Cardiac septum (tissue), 1 donor: ENCODE measurements at regions not wholly inside any gene's neighbourhood (a gene's known extent, or its start where the extent isn't known, plus 50 kb on each side); places are given as distances from the start of the nearest gene placed in this dataset.

ENCODE experiments used
- DNase-seq: peaks from one replicate; pipeline ENCODE4 v3.0.0-alpha.2; 2020; ENCODE audit warnings: low spot score
- intact Hi-C: fragments of 100-400 bp; cut with DNase I; formaldehyde crosslinking; loops from one replicate; pipeline ENCODE4 v1.14.0; 2022
- donor health status: DM: no; HTN: no; CAD: no.

DNA sequence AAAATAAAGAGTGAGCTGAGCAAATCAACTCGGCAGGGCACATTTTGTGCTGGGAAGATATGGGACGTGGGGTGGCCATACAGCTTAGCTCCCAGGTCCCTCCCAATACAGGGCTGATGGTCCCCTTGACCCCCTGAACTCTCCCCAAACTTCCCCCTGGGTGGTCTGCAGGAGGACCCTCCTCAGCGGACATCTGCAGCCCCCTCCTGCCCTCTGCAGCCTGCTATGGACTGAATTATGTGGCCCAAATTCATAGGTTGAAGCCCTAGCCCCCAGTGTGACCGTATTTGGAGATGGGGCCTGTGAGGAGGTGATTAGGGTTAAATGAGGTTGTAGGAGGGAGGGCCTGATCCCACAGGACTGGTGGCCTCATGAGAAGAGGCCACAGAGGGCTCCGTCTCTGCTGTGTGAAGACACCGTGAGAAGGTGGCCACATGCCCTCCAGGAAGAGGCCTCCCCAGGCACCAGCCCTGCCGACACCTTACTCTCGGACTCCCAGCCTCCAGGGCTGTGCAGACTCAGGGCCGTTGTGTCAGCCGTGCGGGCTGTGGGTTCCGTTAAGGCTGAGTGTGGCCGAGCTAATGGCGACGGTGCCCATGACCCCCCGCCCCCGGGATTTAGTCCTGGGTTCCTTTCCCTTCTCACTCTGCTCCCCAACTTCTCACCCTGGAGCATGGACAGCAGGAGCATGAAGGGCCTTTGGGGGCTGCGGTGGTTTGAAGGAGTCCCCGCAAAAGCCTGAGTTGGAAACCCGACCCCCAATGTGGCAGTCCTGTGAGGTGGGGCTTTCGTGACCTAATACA is 1042.8 kb downstream of the BRD1 start:
- intact Hi-C loops: no loop called here
- DNase-seq: peak; percentile 61

DNA sequence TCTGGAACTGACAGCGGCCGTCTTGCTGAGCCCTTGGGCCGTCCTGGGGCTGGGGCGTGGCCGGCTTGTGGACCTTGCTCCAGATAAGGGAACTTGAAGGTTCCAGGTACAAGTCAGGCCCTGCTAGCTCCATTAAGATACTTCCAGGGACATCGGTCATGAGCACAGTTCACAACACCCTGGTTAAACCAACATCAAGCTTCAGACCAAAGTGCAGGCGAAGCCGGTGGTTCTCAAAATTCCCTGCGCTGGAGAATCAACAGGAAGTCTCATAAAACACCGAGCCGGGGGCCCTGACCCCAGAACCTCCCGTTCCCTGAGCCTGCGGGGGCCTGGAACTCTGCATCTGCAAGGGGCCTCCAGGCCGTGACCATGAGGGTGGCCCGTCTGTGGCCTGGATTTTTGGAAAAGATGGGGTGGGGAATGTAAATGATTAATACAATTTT is 1043.8 kb downstream of the BRD1 start:
- intact Hi-C loops: no loop called here

DNA sequence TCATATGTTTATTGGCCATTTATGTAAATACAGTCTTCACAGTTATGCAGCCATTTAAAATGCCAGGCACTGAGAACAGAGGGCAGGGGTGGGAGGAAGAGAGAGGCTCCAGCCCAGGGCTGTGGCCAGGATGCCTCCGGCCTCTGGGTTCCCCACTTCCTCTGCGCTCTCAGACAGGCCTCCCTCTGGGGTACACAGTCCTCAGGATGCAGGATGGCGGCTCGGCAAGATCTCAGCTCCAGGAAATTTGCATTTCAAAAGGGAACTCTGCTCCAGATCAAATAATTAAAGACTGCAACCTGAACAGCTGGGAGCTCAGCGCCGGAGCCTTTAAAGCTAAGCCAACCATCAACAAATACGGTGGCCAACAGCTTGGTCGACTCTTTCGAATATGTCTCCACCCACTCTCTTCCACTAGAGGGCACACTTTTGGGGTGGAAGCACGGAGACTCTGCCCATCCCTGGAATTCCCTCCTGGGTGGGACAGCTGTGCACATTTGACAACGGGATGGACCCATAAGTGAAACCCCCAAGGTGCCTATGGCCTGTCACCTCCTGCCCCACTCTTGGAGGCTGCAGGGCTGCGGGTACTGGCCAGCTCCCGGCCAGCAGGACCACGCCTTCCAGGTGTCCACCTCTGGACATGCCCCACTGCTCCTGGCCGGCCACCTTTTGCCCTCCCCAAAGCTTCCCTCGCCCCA is 1044.7 kb downstream of the BRD1 start:
- peak; percentile 39 for DNase-seq
- intact Hi-C loops: no loop called here

More for the DNA sequence above, 1043.8 kb downstream of the BRD1 start:
- peak; percentile 49 for DNase-seq

DNA sequence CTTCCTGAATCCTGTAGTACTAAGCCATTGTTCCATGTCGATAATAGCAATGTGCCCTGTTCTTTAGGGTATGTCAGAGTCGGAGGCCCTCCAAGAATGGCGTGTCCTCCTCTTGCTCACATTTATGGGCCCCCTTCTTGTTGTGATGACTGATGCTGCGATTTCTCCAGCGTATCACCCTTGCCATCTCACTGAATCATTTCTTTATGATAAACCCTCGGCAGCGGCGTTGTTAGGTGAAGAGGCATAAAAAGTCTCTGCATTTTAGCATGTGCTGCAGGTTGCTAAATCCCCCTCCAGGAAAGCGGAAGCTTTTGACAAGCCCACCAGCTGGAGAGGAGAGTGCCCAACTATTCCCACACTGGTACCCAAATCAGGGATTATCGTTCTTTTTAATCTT is 1045.3 kb downstream of the BRD1 start:
- intact Hi-C loops: no loop called here
- no peak for DNase-seq

DNA sequence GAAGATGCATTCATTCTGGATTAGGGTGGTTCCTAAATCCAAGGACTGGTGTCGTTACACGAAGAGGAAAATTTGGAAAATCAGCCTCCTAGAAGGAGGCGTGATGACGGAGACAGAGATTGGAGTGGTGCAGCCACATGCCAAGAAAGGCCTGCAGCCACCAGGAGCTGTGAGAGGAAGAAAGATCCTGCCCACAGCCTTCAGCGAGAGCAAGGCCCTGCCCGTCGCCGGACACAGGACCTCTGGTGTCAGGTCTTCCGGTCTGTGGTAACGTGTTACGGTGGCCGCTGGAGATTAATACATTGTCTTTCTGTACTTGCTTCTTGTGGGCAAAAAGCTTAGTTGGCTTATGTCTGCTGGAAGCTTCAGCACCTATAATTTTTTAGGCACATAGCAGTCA is 1045.8 kb downstream of the BRD1 start:
- intact Hi-C loops: no loop called here
- peak; percentile 50 for DNase-seq

DNA sequence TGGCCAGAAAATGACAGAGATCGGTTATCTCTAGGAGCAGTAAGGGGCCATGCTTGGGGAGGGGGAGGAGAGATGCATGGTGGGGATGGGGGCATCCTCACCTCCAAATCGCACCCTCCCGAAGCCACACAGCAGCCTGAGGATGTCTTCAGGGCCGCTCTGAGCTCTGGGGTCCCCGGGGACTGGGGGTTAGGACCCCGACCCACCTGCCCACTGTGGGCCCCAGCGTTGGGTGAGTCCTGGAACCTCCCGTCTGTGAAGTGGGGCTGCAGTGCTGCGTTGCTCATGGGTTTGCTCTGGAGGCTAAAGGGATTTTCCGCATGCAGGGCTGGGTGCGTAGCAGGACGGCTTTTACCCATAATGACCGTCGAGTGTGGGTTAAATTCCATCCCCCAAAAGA is 1046.3 kb downstream of the BRD1 start:
- peak; percentile 31 for DNase-seq
- intact Hi-C loops: no loop called here

DNA sequence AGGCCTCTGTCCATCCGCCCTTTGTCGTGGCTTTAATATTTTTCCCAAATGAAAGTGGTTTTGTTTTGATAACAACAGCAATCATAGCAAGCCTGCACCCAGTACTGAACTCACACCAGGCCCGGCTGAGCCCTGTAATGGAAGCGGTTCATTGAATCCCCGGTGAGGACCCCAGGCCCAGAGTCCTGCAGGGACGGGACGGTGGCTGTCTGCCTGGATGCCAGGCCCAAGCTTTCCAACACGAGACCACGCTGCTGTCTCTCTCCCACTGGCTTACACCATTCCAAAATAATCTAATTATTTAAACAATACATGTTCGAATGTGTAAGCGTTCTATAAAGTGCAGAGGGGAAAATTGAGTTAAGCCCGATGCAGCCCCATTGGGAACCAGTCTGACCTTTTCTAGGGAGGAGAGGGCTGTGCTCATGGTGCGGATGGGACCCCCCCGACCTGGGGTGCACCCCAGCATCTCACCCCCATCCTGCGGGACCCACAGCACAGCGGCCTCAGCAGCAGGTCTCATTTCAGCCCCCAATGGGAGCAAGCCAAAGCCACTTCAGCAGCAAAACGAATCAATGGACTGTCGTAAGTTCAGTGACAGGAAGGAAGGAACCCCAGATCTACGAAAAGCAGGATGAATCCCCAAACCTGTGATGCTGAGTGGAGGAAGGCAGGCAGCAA is 1046.9 kb downstream of the BRD1 start:
- intact Hi-C loops: no loop called here
- DNase-seq: peak; percentile 50

DNA sequence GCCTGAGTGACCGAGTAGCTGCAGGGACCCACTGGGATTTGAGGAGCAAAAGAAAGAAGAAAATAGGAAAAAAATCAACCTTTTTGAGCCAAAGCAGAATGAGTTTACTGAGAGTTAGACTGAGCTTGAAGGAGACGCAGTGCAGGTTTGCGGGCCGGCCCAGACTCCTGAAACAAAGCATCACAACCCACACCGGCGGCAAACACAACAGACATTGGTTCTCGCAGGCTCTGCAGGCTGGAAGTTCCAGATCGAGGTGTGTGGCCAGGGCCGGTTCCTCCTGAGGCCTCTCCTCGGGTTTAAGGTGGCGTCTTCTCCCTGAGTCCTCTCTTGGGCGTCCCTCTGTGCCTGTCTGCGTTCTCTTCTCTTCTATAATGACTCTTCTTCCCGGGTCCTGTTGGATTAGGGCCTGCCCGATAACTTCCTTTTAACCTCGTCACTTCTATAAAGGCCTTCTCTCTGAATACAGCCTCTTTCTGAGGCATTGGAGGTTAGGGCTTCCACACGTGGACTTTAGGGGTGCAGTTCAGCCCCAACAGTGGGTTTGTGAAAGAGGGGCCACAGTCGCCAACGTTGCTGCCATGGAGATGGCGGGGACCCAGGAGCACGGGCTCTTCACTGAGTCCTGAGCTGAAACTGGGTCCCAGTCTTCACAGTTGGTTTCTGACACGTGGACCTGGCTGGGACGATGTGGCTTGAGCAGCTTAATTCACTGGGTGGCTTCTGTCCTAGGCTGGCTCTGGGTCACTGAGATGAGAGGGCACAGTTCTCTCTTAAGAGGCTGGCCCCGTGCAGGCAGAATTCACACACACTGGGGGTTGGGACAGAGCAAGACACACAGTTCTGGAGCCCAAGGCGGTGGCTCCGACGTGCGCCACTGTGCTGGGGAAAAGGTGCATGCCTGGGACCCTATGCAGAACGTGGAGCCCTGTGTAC is 1047.7 kb downstream of the BRD1 start:
- intact Hi-C loops: no loop called here
- peak; percentile 58 for DNase-seq

DNA sequence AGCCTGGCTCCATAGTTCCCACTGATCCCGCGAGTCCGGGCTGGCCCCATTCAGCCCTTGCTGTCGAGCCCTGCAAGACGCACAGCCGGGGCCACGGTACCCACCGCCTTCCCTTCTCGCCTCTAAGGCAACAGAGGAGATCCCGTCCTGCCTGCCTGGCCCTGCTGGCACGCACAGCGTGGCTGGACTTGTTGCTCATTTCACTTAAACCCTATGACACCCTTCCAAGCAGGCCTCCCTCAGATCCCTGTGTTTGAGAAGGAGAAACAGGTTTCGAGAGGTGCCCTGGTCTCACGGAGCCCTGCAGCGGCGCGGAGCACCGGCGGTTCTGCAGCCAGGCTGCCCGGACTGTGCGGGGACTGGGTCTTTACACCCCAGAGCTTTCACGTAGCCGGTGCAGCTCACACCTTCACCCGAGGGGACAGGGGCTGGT is 1048.4 kb downstream of the BRD1 start:
- intact Hi-C loops: no loop called here
- peak; percentile 70 for DNase-seq

DNA sequence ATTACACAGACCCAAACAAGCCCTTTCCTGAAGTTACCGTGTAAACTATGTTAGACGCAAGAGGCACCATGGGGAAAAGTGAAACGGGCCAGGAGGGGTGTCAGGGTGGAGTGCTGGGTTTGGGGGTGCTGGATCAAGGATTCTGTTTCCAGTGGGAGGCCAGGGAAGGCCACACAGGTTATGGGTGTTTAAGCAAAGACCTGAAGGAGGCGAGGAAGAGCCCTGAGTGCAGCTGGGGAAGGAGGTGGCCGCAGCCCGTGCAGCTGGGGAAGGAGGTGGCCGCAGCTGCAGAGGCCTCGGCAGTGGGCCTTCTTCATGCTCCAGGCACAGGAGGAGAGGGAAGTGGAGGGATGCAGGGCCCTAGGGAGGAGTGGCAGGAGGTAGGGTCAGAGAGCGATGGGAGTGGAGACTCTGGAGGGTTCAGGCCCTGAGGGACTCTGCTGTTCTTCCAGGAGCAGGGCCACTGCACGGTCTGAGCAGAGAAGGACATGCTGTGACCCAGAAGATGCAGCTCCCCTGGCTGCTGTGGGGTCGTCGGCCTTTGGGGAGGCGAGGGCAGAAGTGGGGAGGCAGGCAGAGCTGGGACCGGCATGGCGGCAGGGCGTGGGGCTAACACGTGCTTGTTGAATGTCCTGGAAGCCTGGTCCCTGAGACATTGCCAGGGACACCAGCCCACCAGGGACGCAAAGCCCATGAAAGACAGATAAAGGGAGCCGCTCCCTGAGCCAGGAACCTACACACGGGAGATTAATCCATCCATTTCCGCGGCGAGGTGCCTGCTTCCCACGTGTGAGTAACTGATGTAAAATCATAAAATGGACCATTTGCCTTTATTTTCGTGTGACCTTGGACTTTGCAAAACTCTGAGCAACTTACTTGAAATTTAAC is 1049.1 kb downstream of the BRD1 start:
- intact Hi-C loops: no loop called here
- DNase-seq: peak; percentile 54

DNA sequence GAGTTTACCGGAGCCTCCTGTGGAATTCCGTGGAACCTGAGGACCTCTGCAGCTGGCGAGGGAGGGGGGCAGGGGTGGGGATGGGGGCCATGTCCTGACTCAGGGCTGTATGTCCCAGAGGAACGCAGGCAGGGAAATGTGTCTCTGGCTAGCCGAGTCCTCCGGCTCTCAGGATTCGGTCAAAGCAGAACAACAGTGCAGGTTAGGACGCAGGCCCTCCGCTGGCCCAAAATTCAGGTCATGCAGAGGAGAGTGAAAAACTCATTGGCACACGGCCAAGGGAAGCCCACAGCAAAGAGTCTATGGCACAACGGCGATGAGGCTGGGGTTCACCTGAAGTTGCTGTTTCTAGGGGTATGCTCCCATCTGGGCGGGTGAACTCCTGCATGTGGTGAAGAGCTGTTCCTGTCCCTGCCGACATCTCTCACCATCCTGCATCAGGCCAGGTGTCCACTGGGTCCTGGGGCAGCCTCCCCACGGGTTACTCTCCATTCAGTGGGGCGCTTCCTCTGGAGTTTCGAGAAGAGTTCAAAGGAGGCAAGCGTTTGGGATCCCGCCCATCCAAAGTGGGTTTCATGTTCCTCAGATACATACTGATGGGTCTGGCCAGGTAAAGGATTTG is 1055.3 kb downstream of the BRD1 start:
- DNase-seq: peak; percentile 59
- intact Hi-C loops: no loop called here

DNA sequence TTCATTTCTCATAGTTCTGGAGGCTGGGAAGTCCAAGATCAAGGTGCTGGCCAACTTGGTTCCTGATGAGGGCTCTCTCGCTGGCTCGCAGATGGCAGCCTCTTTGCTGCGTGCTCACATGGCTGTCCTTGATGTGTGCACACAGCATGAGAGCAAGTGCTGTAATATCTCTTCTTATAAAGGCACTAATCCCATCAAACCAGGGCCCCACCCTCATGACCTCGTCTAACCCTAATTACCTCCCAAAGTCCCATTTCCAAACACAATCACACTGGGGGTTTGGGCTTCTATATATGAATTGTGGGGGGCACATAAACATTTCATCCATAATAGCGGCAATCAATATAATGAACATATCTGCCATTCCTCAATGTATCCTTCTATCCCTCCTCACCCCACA is 1062.1 kb downstream of the BRD1 start:
- no peak for DNase-seq
- intact Hi-C loops: no loop called here

DNA sequence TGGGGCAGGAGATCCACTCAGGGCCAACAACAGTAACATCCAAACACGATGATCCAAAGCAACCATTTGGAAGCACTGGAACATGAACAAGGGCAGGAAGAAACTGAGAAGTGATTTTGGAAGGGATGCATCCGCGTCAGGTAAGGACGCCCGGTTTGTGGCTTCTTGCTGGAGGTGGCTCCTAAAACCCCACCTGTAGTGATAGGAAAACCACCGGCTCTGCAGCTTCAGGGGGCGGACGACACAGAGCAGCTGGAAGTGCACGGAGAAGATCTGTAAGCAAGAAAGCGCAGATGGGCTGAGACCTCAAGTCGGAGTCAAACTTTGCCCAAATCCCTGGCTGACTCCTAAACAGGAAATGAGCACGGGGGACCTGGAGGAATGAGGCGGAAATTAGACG is 1066.1 kb downstream of the BRD1 start:
- peak; percentile 39 for DNase-seq
- intact Hi-C loops: no loop called here

DNA sequence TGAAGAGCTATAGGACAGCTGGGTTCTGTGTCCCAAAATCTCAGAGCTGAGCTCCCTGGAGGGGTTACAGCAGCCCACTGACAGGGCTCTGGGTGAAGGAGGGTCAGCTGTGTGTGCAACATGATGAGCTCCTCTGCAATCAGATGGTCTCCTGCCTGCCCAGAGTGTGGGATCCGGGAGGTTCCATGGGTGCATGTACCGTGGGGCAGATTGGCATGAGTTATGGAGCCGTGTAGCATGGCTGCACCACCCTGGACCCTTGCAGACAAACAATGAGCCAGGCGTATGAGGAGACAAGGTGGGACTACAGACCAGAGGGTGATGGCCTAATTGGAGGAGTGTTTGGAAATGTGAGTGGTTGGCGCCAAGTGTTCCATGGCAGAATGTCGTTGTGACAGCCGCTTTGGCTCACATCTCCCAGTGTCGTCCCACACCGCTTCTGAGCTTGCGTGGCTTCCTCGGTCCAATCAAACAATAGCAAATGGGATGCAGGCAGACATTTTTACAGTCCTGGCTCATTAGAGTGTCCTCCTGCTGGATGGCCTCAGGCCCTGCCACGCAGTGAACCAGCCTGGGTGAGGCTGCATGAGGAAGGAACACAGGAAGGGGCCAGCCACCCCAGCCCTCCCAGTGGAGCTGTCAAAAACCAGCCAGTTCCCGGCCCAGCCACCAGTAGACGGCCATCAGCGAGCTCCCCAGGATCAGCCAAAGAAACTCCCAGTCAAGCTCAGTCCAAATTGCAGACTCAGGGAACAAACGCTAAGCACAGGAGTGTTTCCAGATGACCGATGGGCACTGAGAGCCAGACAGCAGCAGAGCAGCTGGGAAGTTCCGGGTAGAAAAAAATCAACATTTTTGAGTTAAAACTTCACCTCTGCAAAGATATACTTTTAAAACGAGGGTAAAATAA is 1066.9 kb downstream of the BRD1 start:
- intact Hi-C loops: no loop called here
- peak; percentile 41 for DNase-seq

DNA sequence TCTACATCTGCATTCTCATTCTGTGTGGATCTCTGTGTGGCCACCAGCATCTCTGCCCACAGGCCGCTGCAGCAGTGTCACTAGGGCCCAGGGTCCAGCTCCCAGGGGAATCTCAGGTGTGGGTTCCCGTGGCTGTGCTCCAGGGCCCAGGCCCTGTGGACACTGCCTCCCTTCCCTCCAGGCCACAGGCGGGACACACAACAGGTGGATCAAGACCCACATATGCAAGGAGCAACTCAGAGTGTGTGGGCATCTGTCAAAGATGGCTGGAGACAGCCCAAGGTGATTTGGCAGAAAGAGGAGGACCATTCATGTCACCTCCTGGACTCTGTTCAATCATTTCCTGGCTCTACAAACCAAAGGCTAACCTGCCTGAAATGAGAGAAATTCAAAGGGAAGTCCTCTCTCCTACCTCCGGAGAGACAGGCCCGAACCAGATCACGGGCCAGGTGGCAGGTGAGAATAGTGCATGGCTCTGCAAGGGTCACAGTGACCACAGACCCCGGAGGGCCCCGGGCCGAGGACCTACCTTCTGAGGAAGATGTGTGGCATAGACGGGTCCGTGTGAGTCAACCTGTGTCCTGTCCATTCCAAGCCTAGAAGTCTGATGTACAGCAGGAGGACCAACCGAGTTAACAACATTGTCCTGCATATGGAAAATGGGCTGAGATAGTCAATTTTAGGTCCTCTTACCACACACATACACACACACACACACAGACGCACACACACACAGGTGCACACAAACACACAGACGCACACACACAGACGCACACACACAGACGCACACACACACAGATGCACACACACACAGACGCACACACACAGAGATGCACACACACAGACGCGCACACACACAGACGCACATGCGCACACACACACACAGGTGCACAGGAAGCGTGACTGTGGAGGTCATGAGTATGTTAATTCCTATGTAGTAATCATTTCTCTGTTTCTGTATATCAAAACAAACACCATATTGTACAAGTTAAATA is 1068.5 kb downstream of the BRD1 start:
- intact Hi-C loops: no loop called here
- peak; percentile 59 for DNase-seq
